GM10266 (cell line): ENCODE measurements at regions not wholly inside any gene's neighbourhood (a gene's known extent, or its start where the extent isn't known, plus 50 kb on each side); places are given as distances from the start of the nearest gene placed in this dataset.

Source experiments
- DNase-seq: peaks from one replicate; pipeline ENCODE4 v3.0.0; 2012; ENCODE audit errors: extremely low spot score
- CTCF ChIP-seq: IDR thresholded peaks from 2 replicates; pipeline ENCODE4 v1.5.1; 2012; ENCODE audit warnings: mild to moderate bottlenecking, low read depth; ENCODE audit not compliant: control insufficient read depth, insufficient read depth; ENCODE audit errors: missing control alignments

GRCh38 chr1:30377230-30378002 lies 346.0 kb downstream of the MATN1 start:
- TF ChIP-seq CTCF = no peak
- DNase-seq = no peak

GRCh38 chr1:30376054-30376697 lies 347.2 kb downstream of the MATN1 start:
- no peak for DNase-seq
- TF ChIP-seq CTCF = no peak

DNA sequence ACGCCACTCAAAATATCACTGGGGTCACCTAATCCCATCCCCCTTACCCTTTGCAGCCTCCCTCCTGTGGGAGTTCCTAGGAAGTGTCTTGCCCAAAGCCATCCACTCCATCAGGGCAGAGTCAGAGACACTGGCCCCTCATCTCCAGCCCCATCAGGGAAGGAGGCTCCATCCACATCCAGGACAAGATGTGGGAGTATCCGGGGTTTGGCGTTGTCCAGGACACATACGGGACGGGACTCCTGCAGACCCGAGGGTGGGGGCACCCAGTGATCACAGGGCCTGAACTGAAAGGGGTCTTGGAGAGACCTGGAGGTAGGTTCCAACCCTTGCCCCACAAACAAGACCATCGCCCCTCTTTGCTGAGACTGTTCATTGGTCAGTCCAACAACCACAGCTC lies 348.2 kb downstream of the MATN1 start:
- no peak for DNase-seq
- no peak for TF ChIP-seq CTCF

- DNase-seq = no peak
- no peak for TF ChIP-seq CTCF
Observed at GRCh38 chr1:30374400-30375070, 348.9 kb downstream of the MATN1 start.

- DNase-seq = no peak
- no peak for TF ChIP-seq CTCF
Observed at GRCh38 chr1:30373471-30374399, 349.6 kb downstream of the MATN1 start.

GRCh38 chr1:30372792-30373433 lies 350.5 kb downstream of the MATN1 start:
- DNase-seq = no peak
- TF ChIP-seq CTCF = no peak
